NCI-H146 treated with DMSO at 0.1 percent for 48 hours (cell line): ENCODE measurements at regions not wholly inside any gene's neighbourhood (a gene's known extent, or its start where the extent isn't known, plus 50 kb on each side); places are given as distances from the start of the nearest gene placed in this dataset.
"Not testable (repeated sequence)": the region's sequence is repeated elsewhere in the genome, so short reads cannot be mapped to it uniquely, and the experiment has no call there.

Experiments
- DNase-seq: peaks from one replicate; lab custom pipeline; 2025; ENCODE audit not compliant: unreplicated experiment; lab: John Stamatoyannopoulos, UW

DNA sequence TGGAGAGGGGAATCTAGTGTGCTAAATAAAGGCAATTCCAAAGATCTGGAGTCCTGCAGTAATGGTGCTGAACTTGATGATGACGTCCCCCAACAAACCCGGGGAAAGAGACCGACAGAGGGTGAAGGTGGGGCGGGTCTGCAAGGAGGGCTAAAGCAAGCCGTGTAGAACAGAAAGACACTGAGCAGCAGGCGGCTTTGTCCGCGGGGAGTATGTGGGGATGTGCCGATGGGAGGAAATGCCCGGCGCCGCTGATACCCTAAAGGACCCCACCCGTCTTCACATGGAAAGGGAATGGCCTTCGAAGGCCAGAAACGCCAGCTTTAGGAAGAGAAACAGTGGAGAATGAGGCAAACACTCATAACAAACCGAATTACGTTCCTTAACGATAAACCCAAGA lies 528.9 kb downstream of the ZNF674 start:
- DNase-seq: no peak

DNA sequence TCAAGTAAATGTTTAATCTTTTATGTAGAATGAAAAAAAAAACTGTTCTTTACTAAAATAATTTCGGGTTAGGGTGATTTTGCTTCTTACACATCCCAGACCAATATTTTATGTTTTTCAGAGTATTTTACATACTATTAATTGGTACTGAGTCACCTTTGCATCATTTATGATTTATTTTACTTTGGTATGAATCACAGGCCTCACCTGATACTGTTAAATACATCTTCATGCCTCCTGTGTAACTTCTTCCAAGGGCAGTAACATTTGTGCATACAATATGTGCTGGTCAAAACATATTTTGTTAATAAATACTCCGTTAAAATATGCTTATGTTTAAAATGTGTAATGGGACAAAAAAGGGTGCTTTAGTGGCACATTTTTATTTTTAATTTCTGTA lies 529.6 kb downstream of the ZNF674 start:
- no peak for DNase-seq

DNA sequence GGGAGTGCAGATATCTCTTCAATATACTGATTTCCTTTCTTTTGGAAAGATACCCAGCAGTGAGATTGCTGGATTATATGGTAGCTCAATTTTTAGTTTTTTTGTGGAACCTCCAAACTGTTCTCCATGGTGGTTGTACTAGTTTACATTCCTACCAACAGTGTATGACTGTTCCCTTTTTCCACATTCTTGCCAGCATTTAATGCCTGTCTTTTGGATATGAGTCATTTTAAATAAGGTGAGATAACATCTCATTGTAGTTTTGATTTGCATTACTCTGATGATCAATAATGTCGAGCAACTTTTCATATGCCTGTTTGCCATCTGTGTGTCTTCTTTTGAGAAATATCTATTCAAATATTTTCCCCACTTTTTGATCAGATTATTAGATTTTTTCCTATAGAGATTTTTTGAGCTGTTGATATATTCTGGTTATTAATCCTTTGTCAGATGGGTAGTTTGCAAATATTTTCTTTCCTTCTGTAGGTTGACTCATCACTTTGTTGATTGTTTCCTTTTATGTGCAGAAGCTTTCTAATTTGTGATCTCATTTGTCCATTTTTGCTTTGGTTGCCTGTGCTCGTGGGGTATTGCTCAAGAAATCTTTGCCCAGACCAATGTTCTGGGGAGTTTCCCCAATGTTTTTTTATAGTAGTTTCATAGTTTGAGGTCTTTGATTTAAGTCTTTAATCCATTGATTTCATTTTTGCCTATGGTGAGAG lies 552.7 kb downstream of the ZNF674 start:
- no peak for DNase-seq

DNA sequence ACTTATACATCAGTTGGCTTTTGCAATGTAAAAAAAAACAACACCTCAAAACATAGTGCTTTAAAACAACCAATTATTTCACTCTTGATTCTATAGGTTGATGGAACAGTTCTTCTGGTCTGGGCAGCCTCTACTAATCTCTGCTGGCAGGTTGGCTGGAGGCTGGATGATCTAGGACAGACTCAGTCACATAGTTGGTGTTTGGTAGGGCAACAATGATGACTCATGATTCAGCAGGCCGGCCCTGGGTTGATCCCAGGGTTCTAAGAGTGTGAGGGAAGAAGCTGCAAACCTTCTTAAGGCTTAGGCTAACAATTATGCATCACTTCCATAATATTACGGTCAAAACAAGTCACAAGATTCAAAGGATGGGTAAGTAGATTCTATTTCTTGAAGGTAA lies 558.2 kb downstream of the ZNF674 start:
- no peak for DNase-seq

DNA sequence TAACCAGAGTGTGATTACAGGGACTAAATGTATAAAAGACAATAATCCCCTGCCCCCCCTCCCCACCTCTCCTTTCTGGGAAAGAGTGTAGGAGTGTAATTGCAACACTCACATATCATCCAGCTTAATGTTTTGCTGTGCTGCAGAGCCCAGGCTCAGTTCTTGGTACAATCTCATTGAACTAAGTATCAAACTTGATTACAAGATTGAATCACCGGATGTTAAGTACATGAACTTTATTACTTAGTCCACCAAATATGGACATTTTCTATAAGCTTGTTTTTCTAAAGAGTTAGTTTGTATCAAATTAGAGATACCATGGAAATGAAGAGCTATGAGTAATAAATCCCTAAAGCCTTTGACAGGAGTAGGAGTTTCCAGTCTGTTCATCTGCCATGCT lies 559.1 kb downstream of the ZNF674 start:
- no peak for DNase-seq

DNA sequence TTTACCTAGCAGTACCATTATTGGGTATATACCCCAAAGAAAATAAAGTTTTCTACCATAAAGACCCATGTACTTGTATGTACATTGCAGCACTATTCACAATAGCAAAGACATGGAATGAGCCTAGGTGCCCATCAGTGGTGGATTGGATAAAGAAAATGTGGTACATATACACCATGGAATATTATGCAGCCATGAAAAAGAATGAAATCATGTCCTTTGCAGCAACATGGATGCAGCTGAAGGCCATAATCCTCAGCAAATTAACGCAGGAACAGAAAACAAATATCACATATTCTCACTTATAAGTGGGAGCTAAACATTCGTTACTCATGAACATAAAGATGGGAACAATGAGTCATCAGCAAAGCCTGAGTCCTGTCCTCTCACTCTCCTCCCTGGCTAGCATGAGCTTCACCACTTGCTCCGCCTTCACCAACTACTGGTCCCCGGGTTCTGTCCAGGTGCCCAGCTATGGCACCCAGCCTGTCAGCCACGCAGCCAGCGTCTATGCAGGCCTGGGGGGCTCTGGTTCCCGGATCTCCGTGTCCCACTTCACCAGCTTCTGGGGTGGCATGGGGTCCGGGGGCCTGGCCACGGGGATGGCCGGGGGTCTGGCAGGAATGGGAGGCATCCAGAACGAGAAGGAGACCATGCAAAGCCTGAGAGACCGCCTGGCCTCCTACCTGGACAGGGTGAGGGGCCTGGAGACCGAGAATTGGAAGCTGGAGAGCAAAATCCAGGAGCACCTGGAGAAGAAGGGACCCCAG lies 562.1 kb downstream of the ZNF674 start:
- DNase-seq: not testable (repeated sequence)

DNA sequence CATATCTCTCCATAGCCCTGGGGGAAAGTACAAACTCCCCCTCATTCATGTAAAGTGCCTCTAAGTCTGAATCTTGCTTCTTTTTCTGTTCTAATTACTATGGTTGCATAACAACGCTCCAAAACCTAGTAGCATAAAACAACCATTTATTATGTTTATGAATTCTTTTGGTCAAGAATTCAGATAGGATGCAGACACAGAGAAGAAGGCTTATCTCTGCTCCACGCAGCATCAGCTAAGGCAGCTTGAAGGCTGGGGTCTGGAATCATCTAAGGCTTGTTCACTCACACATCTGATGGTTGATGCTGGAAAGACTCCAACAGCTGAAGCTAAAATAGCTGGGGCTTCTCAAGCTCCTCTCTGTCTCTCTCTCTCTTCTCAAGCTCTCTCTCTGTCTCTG lies 564.5 kb downstream of the ZNF674 start:
- DNase-seq: no peak

DNA sequence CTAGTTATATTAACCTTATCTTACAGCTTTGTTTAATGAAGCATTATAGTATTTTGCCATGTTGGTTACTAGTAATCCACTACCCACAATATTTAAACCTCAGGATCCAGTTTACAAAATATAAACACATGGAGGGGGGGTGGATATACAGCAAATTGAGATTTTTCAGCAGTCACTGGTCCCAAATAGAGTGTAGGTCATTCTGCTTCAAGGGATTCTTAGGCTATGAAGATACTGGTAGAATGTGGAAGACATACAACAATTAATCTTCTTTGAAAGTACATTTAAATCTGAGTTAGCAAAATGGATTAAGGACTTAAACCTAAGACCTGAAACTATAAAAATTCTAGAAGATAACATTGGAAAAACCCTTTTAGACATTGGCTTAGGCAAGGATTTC lies 569.6 kb downstream of the ZNF674 start:
- no peak for DNase-seq

DNA sequence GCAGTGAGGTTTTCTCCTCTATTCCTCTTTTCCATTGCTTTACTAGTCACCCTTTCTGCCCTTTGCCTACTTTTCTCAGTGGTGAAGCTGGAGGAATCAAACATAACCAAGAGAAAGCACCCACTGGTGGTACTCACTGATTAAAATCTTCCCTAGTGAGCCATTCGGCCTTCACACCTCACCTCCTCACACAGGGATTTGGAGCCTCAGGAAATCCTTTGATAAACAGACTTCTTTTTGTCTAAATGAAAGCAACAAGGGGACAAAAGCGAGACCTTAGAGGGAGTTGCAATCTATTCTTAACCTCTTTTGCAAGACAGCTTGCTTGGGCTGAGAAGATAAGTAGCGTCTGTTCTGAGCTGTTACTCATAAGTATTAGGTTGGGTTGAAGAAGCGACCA lies 572.6 kb downstream of the ZNF674 start:
- DNase-seq: no peak

DNA sequence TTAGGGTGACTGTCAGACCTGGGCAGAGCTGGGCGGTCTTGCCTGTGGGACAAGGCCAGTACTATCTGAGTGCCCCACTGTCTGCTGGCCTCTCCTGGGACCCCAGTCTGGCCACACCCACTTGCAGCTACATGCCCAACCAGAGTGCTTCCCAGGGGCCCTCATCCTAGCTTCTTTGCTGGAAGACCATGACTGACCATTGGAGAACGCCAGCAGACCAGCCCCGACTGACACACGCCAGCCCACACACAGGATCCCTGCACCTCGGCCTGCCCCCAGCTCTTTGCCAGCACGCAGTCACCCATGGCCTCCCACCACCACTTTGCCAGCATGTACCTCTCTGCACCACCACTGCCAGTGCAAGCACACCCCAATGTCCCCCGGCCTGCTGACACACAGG lies 585.7 kb downstream of the ZNF674 start:
- DNase-seq: no peak

DNA sequence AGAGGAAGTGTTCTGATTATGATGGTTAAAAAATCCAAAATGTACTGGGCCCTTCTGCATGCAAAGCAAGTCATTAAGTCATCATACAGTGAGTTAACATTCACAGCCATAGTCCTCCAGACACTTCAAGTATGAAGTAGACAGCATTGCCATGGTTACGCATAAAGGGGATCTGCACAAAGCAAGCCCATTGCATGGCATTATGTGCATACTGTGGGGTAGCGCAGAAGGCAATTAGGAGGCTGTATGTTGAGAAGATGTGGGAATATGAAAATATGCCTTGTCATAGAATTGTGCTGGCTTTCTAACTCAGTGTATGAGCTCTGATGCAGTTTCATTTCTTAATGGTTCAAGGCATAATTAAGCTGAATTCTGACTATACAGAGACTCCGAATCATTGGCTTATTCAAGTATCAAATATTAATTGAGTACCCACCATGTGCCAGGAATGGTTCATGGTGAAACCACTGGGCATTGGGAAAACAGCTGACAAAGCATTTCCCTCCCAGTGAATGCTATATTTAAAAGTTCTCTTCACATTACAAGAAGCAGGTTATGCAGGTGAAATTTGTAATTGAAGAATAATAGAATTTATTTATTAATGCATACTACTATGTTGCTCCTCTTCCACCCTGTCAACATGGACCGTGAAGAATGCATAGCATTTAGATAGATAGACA lies 588.9 kb downstream of the ZNF674 start:
- DNase-seq: no peak

DNA sequence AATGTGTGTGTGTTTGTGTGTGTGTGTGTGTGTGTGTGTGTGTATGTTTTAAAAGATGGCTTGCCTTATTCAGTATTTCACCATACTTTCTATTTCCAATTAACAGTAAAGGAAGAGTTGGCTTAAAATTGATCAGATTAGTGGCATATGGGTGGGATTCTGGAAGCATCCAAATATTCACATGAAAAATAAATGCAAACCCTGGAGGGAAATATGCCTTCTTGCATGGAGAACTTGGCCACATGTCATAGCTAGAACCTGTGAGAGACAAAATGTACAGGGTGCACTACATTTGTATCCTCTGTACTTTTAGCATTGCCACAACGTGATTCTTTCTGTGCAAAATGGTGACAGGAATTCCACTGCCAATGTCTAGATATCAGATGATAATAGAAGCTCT lies 589.6 kb downstream of the ZNF674 start:
- DNase-seq: no peak

DNA sequence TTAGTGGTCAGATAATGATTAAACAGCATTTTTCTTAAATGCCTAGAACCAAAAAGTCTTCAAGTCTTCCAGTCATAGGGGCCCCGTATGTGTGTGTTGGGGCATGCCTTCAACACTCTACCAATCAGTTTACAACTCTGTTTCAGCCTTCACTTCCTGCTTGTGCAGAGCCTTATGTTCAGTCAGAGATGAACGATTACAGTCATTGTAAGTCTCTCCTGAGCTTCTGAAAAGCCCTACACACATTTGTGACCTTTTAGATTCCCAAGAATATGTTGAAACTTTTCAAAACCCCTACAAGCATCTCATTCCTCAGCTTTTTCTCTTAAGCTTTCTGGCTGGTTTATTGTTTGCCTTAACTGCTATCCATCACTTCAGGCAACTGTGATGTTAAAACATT lies 591.2 kb downstream of the ZNF674 start:
- DNase-seq: no peak

DNA sequence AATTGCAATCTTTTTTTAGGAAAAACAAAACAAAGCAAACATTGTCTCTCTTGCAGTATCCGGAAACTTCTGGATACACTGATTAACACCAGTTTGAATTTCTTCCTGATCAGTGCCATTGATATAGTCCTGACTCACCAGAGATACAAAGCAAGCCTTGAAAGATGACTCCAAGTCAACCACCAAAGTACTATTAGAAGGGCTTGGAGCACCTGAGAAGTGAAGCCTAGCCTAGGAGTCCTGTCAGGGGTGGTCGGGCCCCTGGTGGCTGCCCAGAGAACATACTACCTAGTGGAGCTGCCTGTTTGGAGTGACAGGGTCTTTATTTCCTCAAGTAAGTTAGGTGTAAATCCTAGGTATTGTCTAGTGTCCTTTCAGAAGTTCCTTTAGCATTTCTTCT lies 593.2 kb downstream of the ZNF674 start:
- no peak for DNase-seq

DNA sequence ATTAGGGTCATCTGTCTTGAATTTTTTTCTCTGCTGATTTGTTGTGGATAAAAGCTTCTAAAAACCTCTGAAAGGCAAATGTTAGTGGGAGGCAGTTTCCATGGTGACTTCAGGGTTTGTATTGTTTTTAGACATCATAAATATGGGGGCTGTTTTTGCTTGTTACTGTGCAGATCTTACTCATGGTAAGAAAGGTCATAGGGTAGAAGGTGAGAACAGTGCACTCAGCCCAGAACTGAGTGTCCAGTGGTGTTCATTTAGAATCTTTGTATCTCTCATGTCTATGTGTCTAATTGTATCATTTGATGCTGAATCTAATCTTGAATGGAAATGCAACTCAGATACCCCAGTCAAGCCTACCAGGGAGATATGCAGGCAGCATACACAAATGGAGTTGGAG lies 609.8 kb downstream of the ZNF674 start:
- no peak for DNase-seq

DNA sequence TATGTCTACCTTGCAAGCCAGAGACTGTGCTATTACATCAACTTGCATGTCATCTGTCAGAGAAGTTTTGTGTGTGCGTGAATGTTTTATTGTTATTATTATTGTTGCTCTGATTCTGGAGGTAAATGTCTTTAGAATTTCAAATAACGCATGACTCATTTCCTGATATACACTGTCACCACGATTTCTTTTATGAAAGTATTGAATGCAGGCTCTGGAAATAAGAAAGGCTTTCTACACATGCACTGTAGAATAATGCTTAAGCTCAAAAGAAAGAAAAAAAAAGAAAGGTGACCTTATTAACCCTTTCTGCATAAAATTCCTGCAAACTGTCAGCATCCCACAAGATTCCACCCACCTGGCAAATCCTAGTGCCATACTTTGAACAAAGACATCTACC lies 632.9 kb downstream of the ZNF674 start:
- no peak for DNase-seq

DNA sequence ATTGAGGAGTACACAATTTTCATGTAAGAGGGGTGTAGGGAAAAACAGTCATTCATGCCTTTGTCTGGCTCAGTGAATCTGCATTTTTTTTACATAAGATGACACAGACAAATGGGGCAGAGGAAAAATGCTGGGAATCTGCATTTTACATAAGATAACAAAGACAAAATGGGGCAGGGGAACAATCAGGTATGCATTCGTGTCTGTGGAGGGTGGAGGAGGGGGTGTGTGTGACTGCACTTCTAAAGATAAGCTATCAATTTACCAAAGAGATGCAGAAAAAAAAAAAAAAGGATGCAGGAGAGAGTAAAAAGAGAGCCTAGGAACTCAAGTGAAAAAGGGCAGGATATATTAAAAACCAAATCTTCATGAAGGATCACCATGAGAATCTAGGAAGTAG lies 637.4 kb downstream of the ZNF674 start:
- no peak for DNase-seq

DNA sequence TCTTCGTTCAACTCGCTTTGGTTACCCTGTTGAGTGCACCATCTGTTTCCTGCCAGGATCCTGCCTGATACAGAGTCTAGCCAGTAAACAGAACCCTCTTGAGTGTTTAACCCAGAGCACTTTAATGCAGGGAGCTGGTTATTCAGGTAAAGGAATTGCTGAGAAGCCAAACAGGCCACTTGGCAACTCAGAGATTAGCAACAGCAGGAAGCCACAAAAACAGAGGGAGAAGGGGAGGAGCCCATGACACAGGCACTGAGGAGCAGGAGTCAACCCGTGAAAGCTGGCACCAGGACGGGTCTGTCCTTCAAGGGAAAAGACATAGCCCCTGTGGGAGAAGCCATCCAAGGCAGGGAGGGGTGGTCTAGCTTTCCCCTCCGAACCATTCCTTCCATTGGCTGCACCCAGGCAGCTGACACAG lies 641.4 kb downstream of the ZNF674 start:
- DNase-seq: peak; percentile 16

DNA sequence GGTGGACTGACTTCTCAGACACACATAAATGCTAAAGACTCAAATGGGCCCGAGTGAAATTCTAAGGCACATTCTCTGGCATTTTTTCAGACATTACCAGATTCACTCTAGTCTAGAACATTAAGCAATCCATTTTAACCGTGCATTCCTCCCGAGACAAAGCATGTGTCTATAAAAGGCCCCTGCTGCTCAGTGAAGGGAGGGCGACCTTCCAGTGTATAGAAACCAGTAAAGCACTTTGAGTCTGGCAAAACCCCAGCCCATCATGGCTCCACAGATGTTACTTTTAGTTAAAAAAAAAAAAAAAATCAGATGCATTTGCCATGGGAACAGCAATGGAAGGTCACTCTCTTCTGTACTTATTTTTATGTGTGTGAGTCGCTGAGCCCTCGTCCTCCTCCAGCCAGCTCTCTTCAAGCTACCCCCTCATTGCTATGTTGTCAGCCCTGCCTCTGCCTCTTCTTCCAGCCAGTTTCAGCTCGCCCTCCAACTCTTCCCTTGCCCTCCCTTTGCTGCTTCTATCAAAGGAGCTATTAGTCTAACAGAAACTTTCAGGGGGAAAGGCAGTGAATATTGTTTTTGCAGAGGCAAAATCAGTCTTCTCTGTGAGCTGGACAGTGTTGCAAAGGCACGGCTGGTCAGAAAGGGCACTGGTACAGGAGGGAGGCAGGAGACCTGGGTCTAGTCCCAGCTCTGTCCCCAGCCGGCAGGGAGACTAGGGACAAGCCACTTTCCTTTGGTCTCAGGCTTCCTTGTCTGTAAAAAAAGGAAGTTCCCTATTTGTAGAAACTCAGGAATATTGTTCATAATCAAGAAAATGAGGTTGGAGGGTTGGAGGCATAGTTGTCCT lies 644.2 kb downstream of the ZNF674 start:
- DNase-seq: no peak

DNA sequence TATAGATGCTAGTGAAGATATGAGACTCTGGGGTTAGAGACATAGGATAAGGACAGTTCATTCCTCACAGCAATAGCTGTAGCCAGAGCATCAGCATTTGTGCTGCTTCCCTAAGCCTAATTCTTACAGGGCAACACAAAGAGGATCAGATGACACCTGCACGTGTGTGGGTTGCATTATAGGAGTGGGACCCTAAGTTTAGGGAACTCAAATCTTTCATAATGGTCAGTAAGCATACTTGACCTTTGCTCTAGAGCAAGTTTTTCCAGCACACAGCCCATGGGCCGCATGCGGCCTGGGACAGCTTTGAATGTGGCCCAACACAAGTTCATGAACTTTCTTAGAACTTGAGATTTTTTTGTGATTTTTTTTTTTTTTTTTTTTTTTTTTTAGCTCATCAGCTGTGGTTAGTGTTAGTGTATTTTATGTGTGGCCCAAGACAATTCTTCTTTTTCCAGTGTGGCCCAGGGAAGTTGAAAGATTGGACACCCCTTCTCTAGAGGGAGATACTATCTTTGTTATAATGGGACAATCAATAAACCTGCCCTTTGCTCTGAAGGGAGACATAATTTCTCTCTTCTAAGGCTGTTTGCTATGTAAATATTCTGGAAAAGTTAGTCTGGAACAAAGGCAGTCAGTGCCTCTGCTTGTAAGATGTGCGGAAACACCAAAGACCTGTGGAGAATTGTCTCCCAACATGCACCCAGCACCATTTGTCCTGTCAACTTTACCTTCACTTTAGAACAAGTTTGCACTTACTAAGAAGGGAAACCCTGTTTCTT lies 650.2 kb downstream of the ZNF674 start:
- no peak for DNase-seq
